ENCODE measurements at regions not wholly inside any gene's neighbourhood (a gene's known extent, or its start where the extent isn't known, plus 50 kb on each side); places are given as distances from the start of the nearest gene placed in this dataset.

DNA sequence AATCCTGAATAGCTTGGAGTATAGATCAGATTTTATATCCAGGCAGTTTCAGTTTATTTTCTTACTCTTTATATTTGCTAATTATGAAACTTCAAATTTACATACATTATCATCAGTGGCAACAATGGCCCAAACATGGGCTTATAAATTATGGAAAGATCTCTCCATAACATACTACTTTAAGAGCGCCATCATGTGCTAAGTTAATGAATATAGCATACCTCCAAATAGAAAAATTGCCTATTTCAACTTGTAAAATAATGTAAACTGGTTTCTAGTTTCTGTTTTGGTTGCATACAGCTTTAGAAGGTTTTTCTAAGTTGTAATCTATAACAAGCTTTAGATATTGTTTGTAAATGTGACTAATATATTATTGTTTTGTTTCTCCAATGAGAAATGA, 531.3 kb upstream of the UBE2E2 start:
- Histone ChIP-seq H3K36me3 (ENCODE audit: control insufficient read depth in 2 of 2, insufficient read depth in 1 of 2, low read length in 2 of 2) (no peaks in the 10 kb centered on the region), H3K4me3 (ENCODE audit: low read depth, low read length) (no peak overlapping the region), H3K4me1 (ENCODE audit: control insufficient read depth, insufficient read depth, low read length) (no peaks in the 10 kb centered on the region), H3K27ac (ENCODE audit: extremely low read depth, low read depth, low read length) (no peak overlapping the region), H3K9me3 (ENCODE audit: control insufficient read depth, insufficient read depth, low read depth, low read length) (no peaks in the 10 kb centered on the region)
- ChIA-PET POLR2A (no interaction called here), CTCF (no interaction called here)
- TF ChIP-seq ZNF776 (tag by site-specific recombination; IDR thresholded peaks at IDR 0.05; ENCODE audit: borderline replicate concordance) (no peak), SALL2 (tag by site-specific recombination; IDR thresholded peaks at IDR 0.05; ENCODE audit: borderline replicate concordance) (no peak), BCL11B (tag by site-specific recombination; IDR thresholded peaks at IDR 0.05; ENCODE audit: low read depth) (no peak), SP7 (tag by site-specific recombination; IDR thresholded peaks at IDR 0.05) (no peak), ZBTB20 (tag by site-specific recombination; IDR thresholded peaks at IDR 0.05) (no peak)
- TF ChIP-seq, protein P1, sequence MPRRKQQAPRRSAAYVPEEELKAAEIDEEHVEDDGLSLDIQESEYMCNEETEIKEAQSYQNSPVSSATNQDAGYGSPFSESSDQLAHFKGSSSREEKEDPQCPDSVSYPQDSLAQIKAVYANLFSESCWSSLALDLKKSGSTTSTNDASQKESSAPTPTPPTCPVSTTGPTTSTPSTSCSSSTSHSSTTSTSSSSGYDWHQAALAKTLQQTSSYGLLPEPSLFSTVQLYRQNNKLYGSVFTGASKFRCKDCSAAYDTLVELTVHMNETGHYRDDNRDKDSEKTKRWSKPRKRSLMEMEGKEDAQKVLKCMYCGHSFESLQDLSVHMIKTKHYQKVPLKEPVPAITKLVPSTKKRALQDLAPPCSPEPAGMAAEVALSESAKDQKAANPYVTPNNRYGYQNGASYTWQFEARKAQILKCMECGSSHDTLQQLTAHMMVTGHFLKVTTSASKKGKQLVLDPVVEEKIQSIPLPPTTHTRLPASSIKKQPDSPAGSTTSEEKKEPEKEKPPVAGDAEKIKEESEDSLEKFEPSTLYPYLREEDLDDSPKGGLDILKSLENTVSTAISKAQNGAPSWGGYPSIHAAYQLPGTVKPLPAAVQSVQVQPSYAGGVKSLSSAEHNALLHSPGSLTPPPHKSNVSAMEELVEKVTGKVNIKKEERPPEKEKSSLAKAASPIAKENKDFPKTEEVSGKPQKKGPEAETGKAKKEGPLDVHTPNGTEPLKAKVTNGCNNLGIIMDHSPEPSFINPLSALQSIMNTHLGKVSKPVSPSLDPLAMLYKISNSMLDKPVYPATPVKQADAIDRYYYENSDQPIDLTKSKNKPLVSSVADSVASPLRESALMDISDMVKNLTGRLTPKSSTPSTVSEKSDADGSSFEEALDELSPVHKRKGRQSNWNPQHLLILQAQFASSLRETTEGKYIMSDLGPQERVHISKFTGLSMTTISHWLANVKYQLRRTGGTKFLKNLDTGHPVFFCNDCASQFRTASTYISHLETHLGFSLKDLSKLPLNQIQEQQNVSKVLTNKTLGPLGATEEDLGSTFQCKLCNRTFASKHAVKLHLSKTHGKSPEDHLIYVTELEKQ (tag by site-specific recombination; IDR thresholded peaks at IDR 0.05; ENCODE audit: borderline replicate concordance), result no peak

DNA sequence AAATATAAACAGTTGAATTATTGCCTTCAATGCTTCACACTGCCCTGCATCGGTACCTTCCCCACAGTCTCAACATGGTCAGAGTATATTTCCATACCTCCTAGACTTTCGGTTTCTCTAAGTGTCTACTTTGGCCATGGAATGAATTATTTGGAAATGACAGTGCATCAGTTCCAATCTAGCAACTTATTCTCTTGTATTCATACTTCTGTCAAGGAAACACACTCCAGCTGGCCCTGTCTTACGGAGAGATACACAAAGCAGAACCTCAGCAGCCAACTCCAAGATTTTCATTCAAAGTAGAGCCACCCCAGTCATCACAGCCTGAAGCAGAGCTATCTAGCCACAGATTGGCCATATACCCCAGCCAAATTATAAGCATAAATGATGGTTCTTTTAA, 518.4 kb upstream of the UBE2E2 start:
- H3K27ac ChIP-seq (ENCODE audit: extremely low read depth, low read depth, low read length), result no peak overlapping the region
- ChIA-PET POLR2A (no interaction called here), CTCF (no interaction called here)
- TF ChIP-seq ZNF558 (tag by site-specific recombination; IDR thresholded peaks at IDR 0.05) (no peak), ZSCAN23 (tag by site-specific recombination; IDR thresholded peaks at IDR 0.05) (no peak), ZNF792 (tag by site-specific recombination; IDR thresholded peaks at IDR 0.05) (no peak), ZNF202 (tag by site-specific recombination; IDR thresholded peaks at IDR 0.05; ENCODE audit: borderline replicate concordance) (no peak), ZNF132 (tag by site-specific recombination; IDR thresholded peaks at IDR 0.05; ENCODE audit: borderline replicate concordance) (no peak), ZSCAN16 (tag by site-specific recombination; IDR thresholded peaks at IDR 0.05) (no peak), ZNF175 (tag by site-specific recombination; IDR thresholded peaks at IDR 0.05) (no peak), ZNF777 (tag by site-specific recombination; IDR thresholded peaks at IDR 0.05; ENCODE audit: borderline replicate concordance) (no peak)
- TF ChIP-seq, protein P2, sequence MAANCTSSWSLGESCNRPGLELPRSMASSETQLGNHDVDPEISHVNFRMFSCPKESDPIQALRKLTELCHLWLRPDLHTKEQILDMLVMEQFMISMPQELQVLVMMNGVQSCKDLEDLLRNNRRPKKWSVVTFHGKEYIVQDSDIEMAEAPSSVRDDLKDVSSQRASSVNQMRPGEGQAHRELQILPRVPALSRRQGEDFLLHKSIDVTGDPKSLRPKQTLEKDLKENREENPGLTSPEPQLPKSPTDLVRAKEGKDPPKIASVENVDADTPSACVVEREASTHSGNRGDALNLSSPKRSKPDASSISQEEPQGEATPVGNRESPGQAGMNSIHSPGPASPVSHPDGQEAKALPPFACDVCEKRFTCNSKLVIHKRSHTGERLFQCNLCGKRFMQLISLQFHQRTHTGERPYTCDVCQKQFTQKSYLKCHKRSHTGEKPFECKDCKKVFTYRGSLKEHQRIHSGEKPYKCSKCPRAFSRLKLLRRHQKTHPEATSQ (tag by site-specific recombination; IDR thresholded peaks at IDR 0.05), result no peak
- H3K36me3 ChIP-seq (ENCODE audit: control insufficient read depth in 2 of 2, insufficient read depth in 1 of 2, low read length in 2 of 2), result no peaks in the 10 kb centered on the region
- no peaks in the 10 kb centered on the region for H3K9me3 ChIP-seq (ENCODE audit: control insufficient read depth, insufficient read depth, low read depth, low read length)
- no peak overlapping the region for H3K4me3 ChIP-seq (ENCODE audit: low read depth, low read length)
- no peaks in the 10 kb centered on the region for H3K4me1 ChIP-seq (ENCODE audit: control insufficient read depth, insufficient read depth, low read length)

DNA sequence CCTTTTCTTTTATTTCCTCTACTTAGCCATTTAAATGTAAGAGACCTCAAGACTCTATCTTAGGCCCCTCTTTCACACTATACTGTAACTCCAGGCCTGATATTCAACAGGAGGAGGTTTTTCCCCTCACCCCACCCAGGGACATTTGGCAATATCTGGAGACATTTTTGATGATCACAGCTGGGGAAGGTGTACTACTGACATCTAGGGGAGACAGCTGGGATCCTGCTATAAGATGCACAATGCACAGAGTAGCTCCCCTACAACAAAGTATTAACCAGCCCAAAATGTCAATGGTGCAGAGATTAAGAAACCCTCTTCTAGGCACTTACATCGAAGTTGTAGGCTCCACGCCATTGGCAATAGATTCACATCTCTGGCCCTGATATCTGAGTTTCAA, 517.5 kb upstream of the UBE2E2 start:
- POLR2A ChIA-PET, result no interaction called here
- Histone ChIP-seq H3K4me1 (ENCODE audit: control insufficient read depth, insufficient read depth, low read length) (no peaks in the 10 kb centered on the region), H3K9me3 (ENCODE audit: control insufficient read depth, insufficient read depth, low read depth, low read length) (no peaks in the 10 kb centered on the region), H3K36me3 (ENCODE audit: control insufficient read depth in 2 of 2, insufficient read depth in 1 of 2, low read length in 2 of 2) (no peaks in the 10 kb centered on the region), H3K4me3 (ENCODE audit: low read depth, low read length) (no peak overlapping the region), H3K27ac (ENCODE audit: extremely low read depth, low read depth, low read length) (no peak overlapping the region)
- CTCF ChIA-PET, result interaction anchor here (0.8 kb wide), 1 partner anchor 597 kb away, joined by 3 read pairs; no protein-coding TSS in a partner anchor
- TF ChIP-seq ZNF19 (tag by site-specific recombination; IDR thresholded peaks at IDR 0.05; ENCODE audit: low read depth), result no peak
- TF ChIP-seq ZNF658 (tag by site-specific recombination; IDR thresholded peaks at IDR 0.05), result no peak
- TF ChIP-seq ZBTB17 (tag by site-specific recombination; IDR thresholded peaks at IDR 0.05), result no peak
- no peak for TF ChIP-seq ZNF530 (tag by site-specific recombination; IDR thresholded peaks at IDR 0.05; ENCODE audit: low read depth)
- no peak for TF ChIP-seq ZNF664 (tag by site-specific recombination; IDR thresholded peaks at IDR 0.05)
- no peak for TF ChIP-seq ZBTB1 (tag by site-specific recombination; IDR thresholded peaks at IDR 0.05)
- no peak for TF ChIP-seq ZNF776 (tag by site-specific recombination; IDR thresholded peaks at IDR 0.05; ENCODE audit: borderline replicate concordance)

All from HEK293 (cell line).